Upper lobe of left lung (tissue), 4 donors: ENCODE measurements at regions not wholly inside any gene's neighbourhood (a gene's known extent, or its start where the extent isn't known, plus 50 kb on each side); places are given as distances from the start of the nearest gene placed in this dataset.

Experiments used
- CTCF ChIP-seq, 6 experiments: fragments of 450-650 bp in 4 of 6; fragments of 200-600 bp in 2 of 6; sonication (generic) in 2 of 6; IDR thresholded peaks; one replicate each; pipeline ENCODE4 v1.5.1; 2016 to 2019; ENCODE audit warnings: antibody characterized with exemption in 6 of 6
- POLR2A ChIP-seq, 4 donors: fragments of 450-650 bp; IDR thresholded peaks; one replicate each; pipeline ENCODE4 v1.5.1; 2016 to 2017; ENCODE audit warnings: antibody characterized with exemption in 4 of 4, mild to moderate bottlenecking in 2 of 4

- TF ChIP-seq CTCF (IDR thresholded peaks at IDR 0.05) = no peak
- TF ChIP-seq POLR2A (IDR thresholded peaks at IDR 0.05) = no peak
Observed at GRCh38 chr16:54748611-54749190, 182.0 kb upstream of the IRX5 start.
